IMR-90 (cell line): ENCODE measurements at regions not wholly inside any gene's neighbourhood (a gene's known extent, or its start where the extent isn't known, plus 50 kb on each side); places are given as distances from the start of the nearest gene placed in this dataset.

Experiments used
- ATAC-seq: fragments of 200-7000 bp; cut with Tn5 transposase; 2 replicates; pipeline ENCODE4 v1.9.1; 2020; ENCODE audit warnings: low read depth, mild to moderate bottlenecking, moderate library complexity
- BruUV-seq: library from RNA; stranded (reverse); fragments of 400-500 nt; replicated peaks from 2 replicates; lab custom pipeline; 2021; lab: Mats Ljungman, UMichigan
- CTCF ChIA-PET: fragments of 300-600 bp; formaldehyde crosslinking; extraction: SDS; loops from one replicate; lab custom pipeline; 2021; ENCODE audit warnings: antibody characterized with exemption; lab: Yijun Ruan, JAX
- POLR2A ChIA-PET: fragments of 300-600 bp; sonication (Branson Sonifier 250); formaldehyde crosslinking; loops from one replicate; lab custom pipeline; 2022; ENCODE audit warnings: antibody characterized with exemption; ENCODE audit not compliant: unreplicated experiment; lab: Charles Lee
- DNase-seq: peaks from one replicate; pipeline ENCODE4 v3.0.0; 2013
- H2AFZ ChIP-seq: replicated peaks from 2 replicates; pipeline ENCODE3; 2013; ENCODE audit warnings: low read length, mild to moderate bottlenecking; ENCODE audit not compliant: poor library complexity
- H2AK5ac ChIP-seq: 2 replicates; pipeline ENCODE4 v1.6.1; 2013; ENCODE audit warnings: low read depth, low read length, inconsistent platforms
- H2AK9ac ChIP-seq: replicated peaks from 2 replicates; pipeline ENCODE3; 2013; ENCODE audit warnings: mild to moderate bottlenecking, low read depth, low read length, moderate library complexity; ENCODE audit not compliant: poor library complexity
- H2BK120ac ChIP-seq: 2 replicates; pipeline ENCODE4 v1.6.1; 2013; ENCODE audit warnings: low read depth, low read length, inconsistent platforms
- H2BK15ac ChIP-seq: 3 replicates; pipeline ENCODE4 v1.6.1; 2013; ENCODE audit warnings: low read depth, low read length, inconsistent platforms
- H2BK20ac ChIP-seq: 2 replicates; pipeline ENCODE4 v1.6.1; 2013; ENCODE audit warnings: low read depth, mild to moderate bottlenecking, inconsistent platforms, low read length, moderate library complexity
- H2BK5ac ChIP-seq: 2 replicates; pipeline ENCODE4 v1.6.1; 2013; ENCODE audit warnings: mild to moderate bottlenecking, low read depth, low read length, inconsistent platforms; ENCODE audit not compliant: poor library complexity, severe bottlenecking
- H3K14ac ChIP-seq: replicated peaks from 2 replicates; pipeline ENCODE4 v1.6.1; 2013; ENCODE audit warnings: low read depth, low read length, inconsistent platforms
- H3K18ac ChIP-seq: 2 replicates; pipeline ENCODE4 v1.6.1; 2013; ENCODE audit warnings: low read depth, low read length, control low read depth
- H3K23ac ChIP-seq: 2 replicates; pipeline ENCODE4 v1.6.1; 2013; ENCODE audit warnings: low read depth, low read length, inconsistent platforms
- H3K27ac ChIP-seq: 2 replicates; pipeline ENCODE4 v1.5.1; 2013; ENCODE audit warnings: mild to moderate bottlenecking, control low read depth, low read length; ENCODE audit not compliant: insufficient read depth
- H3K27me3 ChIP-seq: 2 replicates; pipeline ENCODE4 v1.6.1; 2013; ENCODE audit warnings: low read length; ENCODE audit not compliant: control insufficient read depth, insufficient read depth
- H3K36me3 ChIP-seq: 2 replicates; pipeline ENCODE4 v1.6.1; 2013; ENCODE audit warnings: low read length, mixed read lengths; ENCODE audit not compliant: control insufficient read depth, insufficient read depth
- H3K4ac ChIP-seq: 2 replicates; pipeline ENCODE4 v1.6.1; 2013; ENCODE audit warnings: low read depth, low read length, inconsistent platforms
- H3K4me1 ChIP-seq: 2 replicates; pipeline ENCODE4 v1.6.1; 2013; ENCODE audit warnings: low read length, mixed read lengths; ENCODE audit not compliant: control insufficient read depth, insufficient read depth
- H3K4me2 ChIP-seq: 2 replicates; pipeline ENCODE4 v1.6.1; 2013; ENCODE audit warnings: low read depth, mild to moderate bottlenecking, control low read depth, low read length, moderate library complexity
- H3K4me3 ChIP-seq: 2 replicates; pipeline ENCODE4 v1.5.1; 2013; ENCODE audit warnings: low read depth, mild to moderate bottlenecking, control low read depth, low read length, moderate library complexity; ENCODE audit not compliant: insufficient read depth
- H3K56ac ChIP-seq: 2 replicates; pipeline ENCODE4 v1.6.1; 2013; ENCODE audit warnings: low read length, inconsistent platforms; ENCODE audit not compliant: insufficient read depth; ENCODE audit errors: extremely low read depth
- H3K79me1 ChIP-seq, 2 experiments: 2 replicates each; pipeline ENCODE4 v1.6.1; 2013; ENCODE audit warnings: low read length in 2 of 2, inconsistent platforms in 1 of 2, low read depth in 1 of 2
- H3K9ac ChIP-seq: 2 replicates; pipeline ENCODE4 v1.6.1; 2013; ENCODE audit warnings: low read depth, low read length, control low read depth
- H3K9me1 ChIP-seq: 2 replicates; pipeline ENCODE4 v1.6.1; 2013; ENCODE audit warnings: low read length, inconsistent platforms; ENCODE audit not compliant: insufficient read depth
- H3K9me3 ChIP-seq: 2 replicates; pipeline ENCODE4 v1.6.1; 2013; ENCODE audit warnings: low read length; ENCODE audit not compliant: control insufficient read depth, insufficient read depth
- H4K20me1 ChIP-seq: 2 replicates; pipeline ENCODE4 v1.6.1; 2013; ENCODE audit warnings: low read length, inconsistent platforms; ENCODE audit not compliant: insufficient read depth
- H4K5ac ChIP-seq: 2 replicates; pipeline ENCODE4 v1.6.1; 2013; ENCODE audit warnings: mild to moderate bottlenecking, low read depth, low read length, control low read depth
- H4K8ac ChIP-seq, 2 experiments: 2 replicates each; pipeline ENCODE4 v1.6.1; 2013; ENCODE audit warnings: low read depth in 2 of 2, low read length in 2 of 2, control low read depth in 1 of 2, inconsistent platforms in 1 of 2
- H4K91ac ChIP-seq: 2 replicates; pipeline ENCODE4 v1.6.1; 2013; ENCODE audit warnings: low read depth, low read length, inconsistent platforms; ENCODE audit not compliant: insufficient read depth
- BHLHE40 ChIP-seq: fragments of 150-350 bp; IDR thresholded peaks from 2 replicates; pipeline ENCODE4 v1.6.1; 2016; ENCODE audit warnings: mild to moderate bottlenecking, low read depth, low read length
- CEBPB ChIP-seq: IDR thresholded peaks from 2 replicates; pipeline ENCODE4 v1.6.1; 2012; ENCODE audit warnings: low read depth, low read length, improper control_type of control experiment
- CHD1 ChIP-seq: IDR thresholded peaks from 2 replicates; pipeline ENCODE4 v1.6.1; 2012; ENCODE audit warnings: low read depth, low read length, improper control_type of control experiment
- FOS ChIP-seq: fragments of 150-350 bp; IDR thresholded peaks from 2 replicates; pipeline ENCODE4 v1.6.1; 2016; ENCODE audit warnings: low read depth, low read length
- MAFK ChIP-seq: IDR thresholded peaks from 2 replicates; pipeline ENCODE4 v1.6.1; 2012; ENCODE audit warnings: low read depth, low read length, improper control_type of control experiment
- MAZ ChIP-seq: IDR thresholded peaks from 2 replicates; pipeline ENCODE4 v1.6.1; 2012; ENCODE audit warnings: low read depth, mild to moderate bottlenecking, low read length, improper control_type of control experiment, moderate library complexity, borderline replicate concordance
- MXI1 ChIP-seq: IDR thresholded peaks from 2 replicates; pipeline ENCODE4 v1.6.1; 2012; ENCODE audit warnings: low read depth, mild to moderate bottlenecking, low read length, moderate library complexity, borderline replicate concordance
- NFE2L2 ChIP-seq: fragments of 150-350 bp; IDR thresholded peaks from 2 replicates; pipeline ENCODE4 v1.6.1; 2016; ENCODE audit warnings: low read depth, mild to moderate bottlenecking, low read length
- POLR2A ChIP-seq: IDR thresholded peaks from 2 replicates; pipeline ENCODE4 v1.6.1; 2012; ENCODE audit warnings: mild to moderate bottlenecking, low read depth, low read length
- RAD21 ChIP-seq: IDR thresholded peaks from 2 replicates; pipeline ENCODE4 v1.6.1; 2012; ENCODE audit warnings: low read length, improper control_type of control experiment
- RCOR1 ChIP-seq: IDR thresholded peaks from 2 replicates; pipeline ENCODE4 v1.6.1; 2012; ENCODE audit warnings: mild to moderate bottlenecking, low read length, improper control_type of control experiment; ENCODE audit not compliant: insufficient replicate concordance
- RFX5 ChIP-seq: IDR thresholded peaks from 2 replicates; pipeline ENCODE4 v1.8.0; 2012; ENCODE audit warnings: low read depth, mild to moderate bottlenecking, low read length, moderate library complexity
- SMC3 ChIP-seq: fragments of 150-350 bp; IDR thresholded peaks from 2 replicates; pipeline ENCODE4 v1.6.1; 2016; ENCODE audit warnings: low read depth, mild to moderate bottlenecking, antibody characterized with exemption, low read length, moderate library complexity
- dilution Hi-C: fragments of 300-500 bp; cut with HindIII; formaldehyde crosslinking; loops from one replicate; pipeline ENCODE4 v1.14.3; 2018; ENCODE audit warnings: low sequenced_read_pairs; ENCODE audit not compliant: unreplicated experiment
- in situ Hi-C: fragments of 300-500 bp; cut with MboI; formaldehyde crosslinking; loops from 3 replicates; pipeline ENCODE4 v1.14.3; 2019; ENCODE audit warnings: low sequenced_read_pairs, inconsistent platforms, mixed read lengths
- intact Hi-C: fragments of 100-400 bp; cut with micrococcal nuclease; formaldehyde crosslinking; loops from 2 replicates; pipeline ENCODE4 v1.10.0; 2022
- TF ChIP-seq, protein P1 (sequence below): fragments of 150-350 bp; IDR thresholded peaks from 2 replicates; pipeline ENCODE4 v1.6.1; 2016; ENCODE audit warnings: low read depth, mild to moderate bottlenecking, low read length, moderate library complexity, borderline replicate concordance
- TF ChIP-seq, protein P2 (sequence below): fragments of 150-350 bp; IDR thresholded peaks from 2 replicates; pipeline ENCODE4 v1.6.1; 2017; ENCODE audit warnings: mild to moderate bottlenecking, antibody characterized with exemption, low read length, low read depth
- TF ChIP-seq, protein P3 (sequence below): conservative IDR thresholded peaks from 2 replicates; pipeline ENCODE4 v1.5.1; 2012; ENCODE audit warnings: mild to moderate bottlenecking, low read depth, low read length, improper control_type of control experiment

DNA sequence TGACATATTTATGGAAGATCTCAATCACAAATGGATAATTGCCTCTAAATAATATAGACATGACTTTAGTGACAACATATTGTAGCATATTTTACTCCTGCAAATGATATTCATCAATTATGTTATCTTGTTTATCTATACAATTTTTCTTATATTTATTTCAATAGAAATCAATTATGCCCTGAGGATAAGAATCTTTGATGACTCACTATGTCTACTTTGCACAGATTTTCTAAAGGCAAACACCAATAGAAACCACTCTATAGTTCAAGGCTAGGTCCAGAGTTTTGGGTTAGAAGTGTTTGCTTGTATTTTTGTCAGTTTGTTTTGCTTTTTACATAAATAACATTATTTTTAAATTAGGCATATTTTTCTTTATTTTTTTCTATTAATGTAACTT lies 879.0 kb downstream of the LTN1 start:
- in situ Hi-C loops, result no loop called here

More for the DNA sequence above, 879.0 kb downstream of the LTN1 start:
- H2BK20ac ChIP-seq, result no peak overlapping the region
- peaks cover 2% of the 10 kb centered on the region; the same call in 1 of the 2 replicates for H3K9me3 ChIP-seq
- TF ChIP-seq RFX5 (no peak), NFE2L2 (no peak), POLR2A (no peak), RCOR1 (no peak), CEBPB (no peak), FOS (no peak), SMC3 (no peak), BHLHE40 (no peak), MAZ (no peak), RAD21 (no peak), MAFK (no peak), CHD1 (no peak), MXI1 (no peak)
- TF ChIP-seq, protein P1, sequence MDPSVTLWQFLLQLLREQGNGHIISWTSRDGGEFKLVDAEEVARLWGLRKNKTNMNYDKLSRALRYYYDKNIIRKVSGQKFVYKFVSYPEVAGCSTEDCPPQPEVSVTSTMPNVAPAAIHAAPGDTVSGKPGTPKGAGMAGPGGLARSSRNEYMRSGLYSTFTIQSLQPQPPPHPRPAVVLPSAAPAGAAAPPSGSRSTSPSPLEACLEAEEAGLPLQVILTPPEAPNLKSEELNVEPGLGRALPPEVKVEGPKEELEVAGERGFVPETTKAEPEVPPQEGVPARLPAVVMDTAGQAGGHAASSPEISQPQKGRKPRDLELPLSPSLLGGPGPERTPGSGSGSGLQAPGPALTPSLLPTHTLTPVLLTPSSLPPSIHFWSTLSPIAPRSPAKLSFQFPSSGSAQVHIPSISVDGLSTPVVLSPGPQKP, result no peak
- TF ChIP-seq, protein P2, sequence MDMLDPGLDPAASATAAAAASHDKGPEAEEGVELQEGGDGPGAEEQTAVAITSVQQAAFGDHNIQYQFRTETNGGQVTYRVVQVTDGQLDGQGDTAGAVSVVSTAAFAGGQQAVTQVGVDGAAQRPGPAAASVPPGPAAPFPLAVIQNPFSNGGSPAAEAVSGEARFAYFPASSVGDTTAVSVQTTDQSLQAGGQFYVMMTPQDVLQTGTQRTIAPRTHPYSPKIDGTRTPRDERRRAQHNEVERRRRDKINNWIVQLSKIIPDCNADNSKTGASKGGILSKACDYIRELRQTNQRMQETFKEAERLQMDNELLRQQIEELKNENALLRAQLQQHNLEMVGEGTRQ, result no peak
- TF ChIP-seq, protein P3, sequence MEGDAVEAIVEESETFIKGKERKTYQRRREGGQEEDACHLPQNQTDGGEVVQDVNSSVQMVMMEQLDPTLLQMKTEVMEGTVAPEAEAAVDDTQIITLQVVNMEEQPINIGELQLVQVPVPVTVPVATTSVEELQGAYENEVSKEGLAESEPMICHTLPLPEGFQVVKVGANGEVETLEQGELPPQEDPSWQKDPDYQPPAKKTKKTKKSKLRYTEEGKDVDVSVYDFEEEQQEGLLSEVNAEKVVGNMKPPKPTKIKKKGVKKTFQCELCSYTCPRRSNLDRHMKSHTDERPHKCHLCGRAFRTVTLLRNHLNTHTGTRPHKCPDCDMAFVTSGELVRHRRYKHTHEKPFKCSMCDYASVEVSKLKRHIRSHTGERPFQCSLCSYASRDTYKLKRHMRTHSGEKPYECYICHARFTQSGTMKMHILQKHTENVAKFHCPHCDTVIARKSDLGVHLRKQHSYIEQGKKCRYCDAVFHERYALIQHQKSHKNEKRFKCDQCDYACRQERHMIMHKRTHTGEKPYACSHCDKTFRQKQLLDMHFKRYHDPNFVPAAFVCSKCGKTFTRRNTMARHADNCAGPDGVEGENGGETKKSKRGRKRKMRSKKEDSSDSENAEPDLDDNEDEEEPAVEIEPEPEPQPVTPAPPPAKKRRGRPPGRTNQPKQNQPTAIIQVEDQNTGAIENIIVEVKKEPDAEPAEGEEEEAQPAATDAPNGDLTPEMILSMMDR, result no peak
- dilution Hi-C loops (no loop called here), intact Hi-C loops (loop anchor here (5.0 to 10.0 kb wide), 2 partner anchors 49 to 224 kb away; no protein-coding TSS in a partner anchor)
- no TSS peak for BruUV-seq
- H3K18ac ChIP-seq, result no peak overlapping the region; the same call in 1 of the 2 replicates
- H3K4me1 ChIP-seq, result peaks cover 5% of the 10 kb centered on the region
- ChIA-PET CTCF (no interaction called here), POLR2A (no interaction called here)
- H2AK5ac ChIP-seq, result no peak overlapping the region
- no peaks in the 10 kb centered on the region for H3K27me3 ChIP-seq
- H2BK120ac ChIP-seq, result peak overlapping the region; percentile 43; the same call in 1 of the 2 replicates
- no peaks in the 10 kb centered on the region for H3K79me1 ChIP-seq
- no peak overlapping the region for H3K23ac ChIP-seq
- H3K9me1 ChIP-seq, result peaks cover 6% of the 10 kb centered on the region
- no peak overlapping the region for H3K56ac ChIP-seq
- DNase-seq (no peak), ATAC-seq (no peak)
- H3K36me3 ChIP-seq, result no peaks in the 10 kb centered on the region
- H3K27ac ChIP-seq, result no peak overlapping the region
- no peaks in the 10 kb centered on the region for H4K20me1 ChIP-seq
- H3K4ac ChIP-seq, result no peak overlapping the region
- H3K9ac ChIP-seq, result no peak overlapping the region
- no peak overlapping the region for H2AFZ ChIP-seq
- no peak overlapping the region for H3K14ac ChIP-seq
- H4K8ac ChIP-seq, result no peak overlapping the region
- H4K5ac ChIP-seq, result no peak overlapping the region; the same call in 1 of the 2 replicates
- H3K4me2 ChIP-seq, result no peak overlapping the region
- no peak overlapping the region for H2AK9ac ChIP-seq
- no peak overlapping the region for H3K4me3 ChIP-seq
- no peak overlapping the region for H2BK5ac ChIP-seq
- H2BK15ac ChIP-seq, result no peak overlapping the region; the same call in 2 of the 3 replicates
- H4K91ac ChIP-seq, result no peak overlapping the region
